Adrenal gland (tissue), 9 donors: ENCODE measurements at regions not wholly inside any gene's neighbourhood (a gene's known extent, or its start where the extent isn't known, plus 50 kb on each side); places are given as distances from the start of the nearest gene placed in this dataset.

Experiments used
- DNase-seq, 7 donors: peaks; one replicate each; pipeline ENCODE4 v3.0.0-alpha.2; 2019 to 2020
- H3K27ac ChIP-seq, 5 donors: fragments of 200-600 bp; sonication (generic) in 4 of 5; 1 replicate in 3 of 5; 2 replicates in 2 of 5; pipeline versions ENCODE4 v1.5.1 to v1.8.0; 2016 to 2020; ENCODE audit warnings: mild to moderate bottlenecking in 1 of 5
- H3K27me3 ChIP-seq: fragments of 200-600 bp; 2 replicates; pipeline ENCODE4 v1.8.0; 2021
- H3K36me3 ChIP-seq, 2 donors: fragments of 200-600 bp; replicated peaks in 1 of 2; 1 replicate in 1 of 2; 2 replicates in 1 of 2; pipeline versions ENCODE4 v1.5.1 to v1.8.0; 2018 to 2022
- H3K4me1 ChIP-seq, 2 donors: fragments of 200-600 bp; replicated peaks in 1 of 2; 1 replicate in 1 of 2; 2 replicates in 1 of 2; pipeline versions ENCODE4 v1.5.1 to v1.8.0; 2018 to 2021
- H3K4me3 ChIP-seq, 4 donors: fragments of 200-600 bp; sonication (generic) in 3 of 4; one replicate each; pipeline ENCODE4 v1.5.1; 2016 to 2018
- H3K9me3 ChIP-seq, 3 donors: fragments of 200-600 bp; sonication (generic) in 1 of 3; replicated peaks in 1 of 3; 1 replicate in 2 of 3; 2 replicates in 1 of 3; pipeline versions ENCODE4 v1.5.1 to v1.8.0; 2016 to 2021
- CTCF ChIP-seq, 6 experiments: fragments of 450-650 bp in 4 of 6; fragments of 200-600 bp in 2 of 6; sonication (generic) in 1 of 6; IDR thresholded peaks; 1 replicate in 5 of 6; 2 replicates in 1 of 6; pipeline versions ENCODE4 v1.5.1 to v1.8.0; 2016 to 2021; ENCODE audit warnings: antibody characterized with exemption in 6 of 6, mild to moderate bottlenecking in 2 of 6, moderate library complexity in 1 of 6
- POLR2A ChIP-seq, 2 donors: fragments of 450-650 bp; IDR thresholded peaks; one replicate each; pipeline ENCODE4 v1.6.1; 2017; ENCODE audit warnings: antibody characterized with exemption in 2 of 2, mild to moderate bottlenecking in 2 of 2, moderate library complexity in 1 of 2
- WGBS, 4 donors: extraction: QIAGEN DNeasy Blood & Tissue Kit in 2 of 4; methylation state at CpG; one replicate each; pipeline versions ENCODE4 v1.1.5 to v1.1.7; 2013 to 2017; 5-methylcytosine and 5-hydroxymethylcytosine counted together
- intact Hi-C, 2 donors: fragments of 100-400 bp; cut with DNase I; formaldehyde crosslinking; loops; one replicate each; pipeline versions ENCODE4 v1.14.1 to v1.15.0; 2022 to 2023
- donor health status: healthy with polysubstance abuse.
- donor health status: Bipolar disorder and iron deficiency.
- donor health status: DM: yes; HTN: yes; CAD: no.
- donor health status: DM: no; HTN: no; CAD: no.
- donor health status: DM: no; HTN: no; CAD: no.

- no peak overlapping the region for H3K4me3 ChIP-seq
- peaks cover 4% of the 10 kb centered on the region for H3K27me3 ChIP-seq
- no peak overlapping the region for H3K27ac ChIP-seq
- no peaks in the 10 kb centered on the region for H3K36me3 ChIP-seq
- TF ChIP-seq CTCF (IDR thresholded peaks at IDR 0.05), result no peak
- no peak for TF ChIP-seq POLR2A (IDR thresholded peaks at IDR 0.05)
- intact Hi-C loops, result no loop called here
- no peak for DNase-seq
- no peaks in the 10 kb centered on the region for H3K9me3 ChIP-seq
- H3K4me1 ChIP-seq, result no peaks in the 10 kb centered on the region
- whole genome bisulfite sequencing, 4 donors, result 83 to 90% (median 87%) methylated on average over 6 of the region's 6 CpGs
These were observed 564.0 kb downstream of the VRK1 start for GRCh38 chr14:97361181-97361580.

- Histone ChIP-seq H3K27ac (no peak overlapping the region), H3K27me3 (peaks cover 4% of the 10 kb centered on the region), H3K4me3 (no peak overlapping the region), H3K36me3 (no peaks in the 10 kb centered on the region), H3K4me1 (no peaks in the 10 kb centered on the region), H3K9me3 (no peaks in the 10 kb centered on the region)
- TF ChIP-seq CTCF (IDR thresholded peaks at IDR 0.05), result no peak
- no peak for TF ChIP-seq POLR2A (IDR thresholded peaks at IDR 0.05)
- intact Hi-C loops, result no loop called here
- 70 to 80% (median 76%) methylated on average over 3 of the region's 3 CpGs for WGBS, 4 donors
- no peak for DNase-seq
These were observed 564.8 kb downstream of the VRK1 start for GRCh38 chr14:97361958-97362357.

- 43 to 58% (median 48%) methylated on average over 11 of the region's 11 CpGs for WGBS, 4 donors
- Histone ChIP-seq H3K36me3 (no peaks in the 10 kb centered on the region), H3K4me3 (no peak overlapping the region), H3K9me3 (no peaks in the 10 kb centered on the region), H3K27ac (no peak overlapping the region), H3K27me3 (no peaks in the 10 kb centered on the region), H3K4me1 (no peaks in the 10 kb centered on the region)
- no peak for DNase-seq
- TF ChIP-seq CTCF (IDR thresholded peaks at IDR 0.05), result no peak
- no peak for TF ChIP-seq POLR2A (IDR thresholded peaks at IDR 0.05)
- intact Hi-C loops, result no loop called here
These were observed 569.2 kb downstream of the VRK1 start for GRCh38 chr14:97366400-97366799.

GRCh38 chr14:97367278-97367677 lies 570.1 kb downstream of the VRK1 start:
- intact Hi-C loops, result no loop called here
- DNase-seq, result no peak
- 60 to 94% (median 76%) methylated on average over 6 of the region's 6 CpGs for WGBS, 4 donors
- Histone ChIP-seq H3K36me3 (no peaks in the 10 kb centered on the region), H3K27ac (no peak overlapping the region), H3K27me3 (no peaks in the 10 kb centered on the region), H3K4me3 (no peak overlapping the region), H3K4me1 (no peaks in the 10 kb centered on the region), H3K9me3 (no peaks in the 10 kb centered on the region)
- no peak for TF ChIP-seq CTCF (IDR thresholded peaks at IDR 0.05)
- TF ChIP-seq POLR2A (IDR thresholded peaks at IDR 0.05), result no peak
